Neural cell (in vitro differentiated cells): ENCODE measurements at regions not wholly inside any gene's neighbourhood (a gene's known extent, or its start where the extent isn't known, plus 50 kb on each side); places are given as distances from the start of the nearest gene placed in this dataset.

Source experiments
- H2AFZ ChIP-seq: fragments of 200-600, 300-800 bp; sonication (generic), shearing (Covaris generic); 2 replicates; pipeline ENCODE4 v1.6.0; 2014; ENCODE audit warnings: low read depth, mild to moderate bottlenecking, antibody characterized with exemption, low read length, moderate library complexity
- H3F3A ChIP-seq: fragments of 200-600 bp; shearing (Covaris generic); 2 replicates; pipeline ENCODE4 v1.6.1; 2016; ENCODE audit warnings: mild to moderate bottlenecking, moderate library complexity, mixed read lengths, antibody characterized with exemption, low read length; ENCODE audit not compliant: insufficient read depth, poor library complexity, severe bottlenecking
- H3K27ac ChIP-seq: fragments of 200-600, 300-800 bp; sonication (generic), shearing (Covaris generic); 2 replicates; pipeline ENCODE4 v1.5.1; 2014; ENCODE audit warnings: mild to moderate bottlenecking, low read length, moderate library complexity
- H3K27me3 ChIP-seq: fragments of 300-800, 200-600 bp; sonication (generic), shearing (Covaris generic); 2 replicates; pipeline ENCODE4 v1.6.0; 2014; ENCODE audit warnings: mild to moderate bottlenecking, low read depth, low read length, moderate library complexity; ENCODE audit not compliant: insufficient read depth
- H3K36me3 ChIP-seq: fragments of 300-800, 200-600 bp; sonication (generic), shearing (Covaris generic); 2 replicates; pipeline ENCODE4 v1.5.1; 2014; ENCODE audit warnings: mild to moderate bottlenecking, antibody characterized with exemption, low read length, moderate library complexity; ENCODE audit not compliant: insufficient read depth
- H3K4me2 ChIP-seq: fragments of 300-800, 200-600 bp; sonication (generic), shearing (Covaris generic); 2 replicates; pipeline ENCODE4 v1.6.0; 2014; ENCODE audit warnings: mild to moderate bottlenecking, low read length
- H3K4me3 ChIP-seq: fragments of 300-800, 200-600 bp; sonication (generic), shearing (Covaris generic); 2 replicates; pipeline ENCODE4 v1.5.1; 2014; ENCODE audit warnings: mild to moderate bottlenecking, low read length, moderate library complexity
- H3K79me2 ChIP-seq: fragments of 200-600 bp; shearing (Covaris generic); replicated peaks from 2 replicates; pipeline ENCODE4 v1.6.0; 2014; ENCODE audit warnings: mild to moderate bottlenecking, low read length, moderate library complexity; ENCODE audit not compliant: insufficient read depth
- H3K9ac ChIP-seq: fragments of 300-800, 200-600 bp; sonication (generic), shearing (Covaris generic); 2 replicates; pipeline ENCODE4 v1.6.1; 2016; ENCODE audit warnings: mild to moderate bottlenecking, low read length, mixed read lengths
- H3K9me2 ChIP-seq: fragments of 200-600 bp; shearing (Covaris generic); 2 replicates; pipeline ENCODE4 v1.6.1; 2016; ENCODE audit warnings: mild to moderate bottlenecking, low read length, mixed read lengths; ENCODE audit not compliant: insufficient read depth
- H3K9me3 ChIP-seq: fragments of 200-600, 300-800 bp; sonication (generic), shearing (Covaris generic); 2 replicates; pipeline ENCODE4 v1.6.1; 2016; ENCODE audit warnings: mild to moderate bottlenecking, mixed run types, low read length, moderate library complexity, mixed read lengths
- H4K20me1 ChIP-seq: fragments of 200-600 bp; shearing (Covaris generic); 2 replicates; pipeline ENCODE4 v1.6.1; 2016; ENCODE audit warnings: mild to moderate bottlenecking, mixed run types; ENCODE audit not compliant: insufficient read depth
- CTCF ChIP-seq: fragments of 450-650 bp; IDR thresholded peaks from 2 replicates; pipeline ENCODE4 v1.5.1; 2014; ENCODE audit warnings: antibody characterized with exemption, mild to moderate bottlenecking, moderate library complexity; ENCODE audit not compliant: poor library complexity, severe bottlenecking
- EP300 ChIP-seq: fragments of 450-650 bp; conservative IDR thresholded peaks from 2 replicates; pipeline ENCODE4 v1.6.1; 2014; ENCODE audit warnings: antibody characterized with exemption, mild to moderate bottlenecking, moderate library complexity; ENCODE audit not compliant: poor library complexity, severe bottlenecking
- EZH2 ChIP-seq: fragments of 200-600, 300-800 bp; shearing (Covaris generic), sonication (generic); IDR thresholded peaks from 2 replicates; pipeline ENCODE4 v1.6.1; 2014; ENCODE audit warnings: antibody characterized with exemption, low read length, borderline replicate concordance, mild to moderate bottlenecking; ENCODE audit not compliant: insufficient read depth, poor library complexity, severe bottlenecking
- MXI1 ChIP-seq: fragments of 450-650 bp; conservative IDR thresholded peaks from 2 replicates; pipeline ENCODE4 v1.6.1; 2014; ENCODE audit warnings: antibody characterized with exemption, mild to moderate bottlenecking; ENCODE audit not compliant: poor library complexity, severe bottlenecking
- POLR2AphosphoS5 ChIP-seq: IDR thresholded peaks from 2 replicates; pipeline ENCODE4 v1.6.1; 2012
- RAD21 ChIP-seq: fragments of 450-650 bp; conservative IDR thresholded peaks from 2 replicates; pipeline ENCODE4 v1.6.1; 2014; ENCODE audit warnings: antibody characterized with exemption, mild to moderate bottlenecking, moderate library complexity
- REST ChIP-seq: IDR thresholded peaks from 2 replicates; pipeline ENCODE4 v1.6.1; 2012; ENCODE audit warnings: borderline replicate concordance
- SMC3 ChIP-seq: fragments of 450-650 bp; conservative IDR thresholded peaks from 2 replicates; pipeline ENCODE4 v1.6.1; 2014; ENCODE audit warnings: antibody characterized with exemption, mild to moderate bottlenecking, moderate library complexity; ENCODE audit not compliant: poor library complexity
- TAF1 ChIP-seq: IDR thresholded peaks from 2 replicates; pipeline ENCODE4 v1.6.1; 2012; ENCODE audit warnings: low read depth

- Histone ChIP-seq H3K4me2 (no peak overlapping the region), H3K36me3 (no peaks in the 10 kb centered on the region), H3K9me3 (peaks cover 4% of the 10 kb centered on the region), H3K27ac (no peak overlapping the region), H2AFZ (no peak overlapping the region), H4K20me1 (no peaks in the 10 kb centered on the region), H3K4me3 (no peak overlapping the region), H3K9me2 (no peaks in the 10 kb centered on the region), H3F3A (no peaks in the 10 kb centered on the region), H3K9ac (no peak overlapping the region), H3K79me2 (no peaks in the 10 kb centered on the region), H3K27me3 (no peaks in the 10 kb centered on the region)
- TF ChIP-seq REST, result no peak
- no peak for TF ChIP-seq TAF1
These were observed 76.0 kb upstream of the RBBP6 start for GRCh38 chr16:24463196-24463945.

GRCh38 chr16:24471561-24472350 is 67.6 kb upstream of the RBBP6 start:
- Histone ChIP-seq H3K27ac (peak overlapping the region; percentile 8), H3K9me3 (peaks cover 5% of the 10 kb centered on the region), H3K4me3 (peak overlapping the region; percentile 7), H3K79me2 (no peaks in the 10 kb centered on the region), H3K27me3 (no peaks in the 10 kb centered on the region), H4K20me1 (no peaks in the 10 kb centered on the region), H3K4me2 (no peak overlapping the region), H2AFZ (no peak overlapping the region), H3K9me2 (no peaks in the 10 kb centered on the region), H3K9ac (no peak overlapping the region), H3F3A (no peaks in the 10 kb centered on the region), H3K36me3 (no peaks in the 10 kb centered on the region)
- TF ChIP-seq TAF1 (no peak), RAD21 (no peak), SMC3 (no peak), POLR2AphosphoS5 (no peak), EZH2 (no peak), MXI1 (no peak), CTCF (no peak), EP300 (no peak)
